Caco-2 (cell line): ENCODE measurements at regions not wholly inside any gene's neighbourhood (a gene's known extent, or its start where the extent isn't known, plus 50 kb on each side); places are given as distances from the start of the nearest gene placed in this dataset.

Experiments
- BruUV-seq: library from RNA; stranded (reverse); fragments of 400-500 nt; replicated peaks from 2 replicates; lab custom pipeline; 2021; lab: Mats Ljungman, UMichigan
- CTCF ChIA-PET: fragments of 300-600 bp; sonication (Branson Sonifier 250); formaldehyde crosslinking; loops from one replicate; lab custom pipeline; 2022; ENCODE audit warnings: antibody characterized with exemption; lab: Charles Lee
- POLR2A ChIA-PET: fragments of 300-600 bp; sonication (Branson Sonifier 250); formaldehyde crosslinking; loops from one replicate; lab custom pipeline; 2022; ENCODE audit warnings: antibody characterized with exemption; lab: Charles Lee
- DNase-seq, 2 experiments: peaks; one replicate each; pipeline versions ENCODE4 v3.0.0 to v3.0.0-alpha.2; 2020 to 2022
- H3K27me3 ChIP-seq: replicated peaks from 2 replicates; pipeline ENCODE4 v1.6.0; 2011; ENCODE audit warnings: low read length; ENCODE audit not compliant: control insufficient read depth, insufficient read depth
- H3K36me3 ChIP-seq: 2 replicates; pipeline ENCODE4 v1.5.1; 2011; ENCODE audit warnings: low read length; ENCODE audit not compliant: control insufficient read depth, insufficient read depth
- H3K4me1 ChIP-seq: fragments of 250-450 bp; sonication (Bioruptor Pico); 2 replicates; pipeline ENCODE4 v1.5.1; 2020; ENCODE audit warnings: mild to moderate bottlenecking
- H3K4me3 ChIP-seq: 2 replicates; pipeline ENCODE4 v1.5.1; 2011; ENCODE audit warnings: low read depth, mild to moderate bottlenecking, control low read depth, low read length
- H3K9me3 ChIP-seq: fragments of 250-450 bp; sonication (Bioruptor Pico); 2 replicates; pipeline ENCODE4 v1.5.1; 2020; ENCODE audit warnings: mild to moderate bottlenecking, moderate library complexity
- H3K27ac Mint-ChIP-seq: one replicate; pipeline ENCODE4 v1.8.0; 2022; ENCODE audit warnings: mixed read lengths; ENCODE audit not compliant: unreplicated experiment
- H3K27me3 Mint-ChIP-seq: one replicate; pipeline ENCODE4 v1.8.0; 2022; ENCODE audit warnings: mixed read lengths; ENCODE audit not compliant: insufficient read depth, unreplicated experiment
- H3K36me3 Mint-ChIP-seq: one replicate; pipeline ENCODE4 v1.8.0; 2022; ENCODE audit warnings: mild to moderate bottlenecking, mixed read lengths; ENCODE audit not compliant: insufficient read depth, unreplicated experiment
- H3K4me1 Mint-ChIP-seq: one replicate; pipeline ENCODE4 v1.8.0; 2022; ENCODE audit warnings: low read depth, mixed read lengths; ENCODE audit not compliant: unreplicated experiment
- H3K4me3 Mint-ChIP-seq: one replicate; pipeline ENCODE4 v1.8.0; 2022; ENCODE audit warnings: mild to moderate bottlenecking, moderate library complexity, mixed read lengths; ENCODE audit not compliant: unreplicated experiment
- H3K9me3 Mint-ChIP-seq: one replicate; pipeline ENCODE4 v1.8.0; 2022; ENCODE audit warnings: mixed read lengths; ENCODE audit not compliant: unreplicated experiment
- intact Hi-C: fragments of 100-400 bp; cut with micrococcal nuclease; formaldehyde crosslinking; loops from one replicate; pipeline ENCODE4 v1.10.0; 2022; ENCODE audit not compliant: unreplicated experiment
- TF ChIP-seq, protein P1 (sequence below), 2 experiments: fragments of 200-600 bp in 1 of 2; IDR thresholded peaks; 1 replicate in 1 of 2; 2 replicates in 1 of 2; pipeline versions ENCODE4 v1.5.1 to v1.8.0; 2011 to 2022; ENCODE audit warnings: antibody characterized with exemption in 1 of 2, control low read depth in 1 of 2, inconsistent platforms in 1 of 2, low read depth in 1 of 2, low read length in 1 of 2, mild to moderate bottlenecking in 1 of 2, moderate library complexity in 1 of 2; ENCODE audit not compliant: insufficient read depth in 1 of 2, severe bottlenecking in 1 of 2, unreplicated experiment in 1 of 2

DNA sequence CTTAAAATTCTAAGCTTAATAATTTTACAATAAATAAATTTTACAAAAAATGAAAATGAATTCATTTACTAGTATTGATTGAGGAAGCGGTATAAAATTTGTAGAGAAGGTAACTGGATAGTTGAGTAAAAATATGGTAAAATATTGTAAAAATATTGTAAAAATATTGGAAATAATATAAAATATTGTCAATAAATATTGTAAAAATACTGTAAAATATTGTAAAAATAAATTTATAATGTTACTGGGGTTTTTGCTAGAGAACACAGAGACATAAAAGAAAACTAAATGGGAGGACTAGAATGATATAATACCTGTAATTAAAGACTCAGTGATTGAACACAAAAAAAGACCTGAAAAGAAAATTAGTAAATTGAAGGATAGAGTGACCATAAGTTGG is 546.3 kb upstream of the NETO1 start:
- no peak for DNase-seq
- Histone ChIP-seq H3K4me3 (no peak overlapping the region), H3K27me3 (no peaks in the 10 kb centered on the region), H3K4me1 (no peaks in the 10 kb centered on the region), H3K36me3 (no peaks in the 10 kb centered on the region), H3K9me3 (no peaks in the 10 kb centered on the region)
- ChIA-PET CTCF (no interaction called here), POLR2A (no interaction called here)
- H3K9me3 Mint-ChIP-seq: no peaks in the 10 kb centered on the region
- TF ChIP-seq, protein P1, sequence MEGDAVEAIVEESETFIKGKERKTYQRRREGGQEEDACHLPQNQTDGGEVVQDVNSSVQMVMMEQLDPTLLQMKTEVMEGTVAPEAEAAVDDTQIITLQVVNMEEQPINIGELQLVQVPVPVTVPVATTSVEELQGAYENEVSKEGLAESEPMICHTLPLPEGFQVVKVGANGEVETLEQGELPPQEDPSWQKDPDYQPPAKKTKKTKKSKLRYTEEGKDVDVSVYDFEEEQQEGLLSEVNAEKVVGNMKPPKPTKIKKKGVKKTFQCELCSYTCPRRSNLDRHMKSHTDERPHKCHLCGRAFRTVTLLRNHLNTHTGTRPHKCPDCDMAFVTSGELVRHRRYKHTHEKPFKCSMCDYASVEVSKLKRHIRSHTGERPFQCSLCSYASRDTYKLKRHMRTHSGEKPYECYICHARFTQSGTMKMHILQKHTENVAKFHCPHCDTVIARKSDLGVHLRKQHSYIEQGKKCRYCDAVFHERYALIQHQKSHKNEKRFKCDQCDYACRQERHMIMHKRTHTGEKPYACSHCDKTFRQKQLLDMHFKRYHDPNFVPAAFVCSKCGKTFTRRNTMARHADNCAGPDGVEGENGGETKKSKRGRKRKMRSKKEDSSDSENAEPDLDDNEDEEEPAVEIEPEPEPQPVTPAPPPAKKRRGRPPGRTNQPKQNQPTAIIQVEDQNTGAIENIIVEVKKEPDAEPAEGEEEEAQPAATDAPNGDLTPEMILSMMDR (IDR thresholded peaks at IDR 0.05; ENCODE audit: insufficient read depth in 1 of 2, low read depth in 1 of 2, low read length in 1 of 2, severe bottlenecking in 1 of 2, unreplicated experiment in 1 of 2): no peak
- no peak overlapping the region for H3K27ac Mint-ChIP-seq
- H3K4me1 Mint-ChIP-seq: no peaks in the 10 kb centered on the region
- no peaks in the 10 kb centered on the region for H3K36me3 Mint-ChIP-seq
- no peak overlapping the region for H3K4me3 Mint-ChIP-seq
- intact Hi-C loops: no loop called here
- H3K27me3 Mint-ChIP-seq: no peaks in the 10 kb centered on the region
- no TSS peak for BruUV-seq

- Histone ChIP-seq H3K4me1 (no peaks in the 10 kb centered on the region), H3K36me3 (no peaks in the 10 kb centered on the region), H3K27me3 (no peaks in the 10 kb centered on the region), H3K4me3 (no peak overlapping the region), H3K9me3 (no peaks in the 10 kb centered on the region)
- no peaks in the 10 kb centered on the region for H3K36me3 Mint-ChIP-seq
- POLR2A ChIA-PET: no interaction called here
- intact Hi-C loops: no loop called here
- CTCF ChIA-PET: no interaction called here
- H3K27me3 Mint-ChIP-seq: no peaks in the 10 kb centered on the region
- TF ChIP-seq, protein P1 (IDR thresholded peaks at IDR 0.05; ENCODE audit: insufficient read depth in 1 of 2, low read depth in 1 of 2, low read length in 1 of 2, severe bottlenecking in 1 of 2, unreplicated experiment in 1 of 2): no peak
- BruUV-seq: no TSS peak
- H3K4me1 Mint-ChIP-seq: no peaks in the 10 kb centered on the region
- no peaks in the 10 kb centered on the region for H3K9me3 Mint-ChIP-seq
- no peak overlapping the region for H3K27ac Mint-ChIP-seq
- H3K4me3 Mint-ChIP-seq: no peak overlapping the region
- DNase-seq: no peak
Measured at GRCh38 chr18:73409242-73409641, 541.5 kb upstream of the NETO1 start.

DNA sequence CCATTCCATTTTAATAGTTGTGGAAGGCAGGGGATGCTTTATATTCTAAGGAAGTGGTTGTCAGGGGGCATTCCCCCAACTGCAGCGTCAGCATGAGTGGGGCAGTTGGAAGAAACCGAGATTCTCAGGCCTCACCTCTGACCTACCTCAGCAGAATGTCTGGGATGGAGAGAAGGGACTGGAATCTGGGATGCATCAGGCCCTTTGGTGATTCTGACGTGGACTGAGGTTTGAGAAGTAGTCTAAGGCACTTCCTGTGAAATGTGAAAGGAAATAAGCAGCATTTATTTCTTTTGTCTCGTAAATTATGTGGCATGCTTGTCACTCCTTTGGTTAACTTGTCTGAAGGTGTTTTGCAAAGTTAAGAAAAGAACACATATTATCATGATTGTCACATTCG is 540.7 kb upstream of the NETO1 start:
- H3K27me3 Mint-ChIP-seq: no peaks in the 10 kb centered on the region
- H3K9me3 Mint-ChIP-seq: no peaks in the 10 kb centered on the region
- no peaks in the 10 kb centered on the region for H3K9me3 ChIP-seq
- H3K4me3 Mint-ChIP-seq: no peak overlapping the region
- intact Hi-C loops: no loop called here
- ChIA-PET CTCF (no interaction called here), POLR2A (no interaction called here)
- H3K27me3 ChIP-seq: no peaks in the 10 kb centered on the region
- TF ChIP-seq, protein P1 (IDR thresholded peaks at IDR 0.05; ENCODE audit: insufficient read depth in 1 of 2, low read depth in 1 of 2, low read length in 1 of 2, severe bottlenecking in 1 of 2, unreplicated experiment in 1 of 2): no peak
- H3K4me1 ChIP-seq: no peaks in the 10 kb centered on the region
- H3K4me1 Mint-ChIP-seq: no peaks in the 10 kb centered on the region
- no peak overlapping the region for H3K4me3 ChIP-seq
- H3K36me3 Mint-ChIP-seq: no peaks in the 10 kb centered on the region
- no peak overlapping the region for H3K27ac Mint-ChIP-seq
- no peaks in the 10 kb centered on the region for H3K36me3 ChIP-seq
- no peak for DNase-seq
- BruUV-seq: no TSS peak
